ENCODE measurements at regions not wholly inside any gene's neighbourhood (a gene's known extent, or its start where the extent isn't known, plus 50 kb on each side); places are given as distances from the start of the nearest gene placed in this dataset.

DNA sequence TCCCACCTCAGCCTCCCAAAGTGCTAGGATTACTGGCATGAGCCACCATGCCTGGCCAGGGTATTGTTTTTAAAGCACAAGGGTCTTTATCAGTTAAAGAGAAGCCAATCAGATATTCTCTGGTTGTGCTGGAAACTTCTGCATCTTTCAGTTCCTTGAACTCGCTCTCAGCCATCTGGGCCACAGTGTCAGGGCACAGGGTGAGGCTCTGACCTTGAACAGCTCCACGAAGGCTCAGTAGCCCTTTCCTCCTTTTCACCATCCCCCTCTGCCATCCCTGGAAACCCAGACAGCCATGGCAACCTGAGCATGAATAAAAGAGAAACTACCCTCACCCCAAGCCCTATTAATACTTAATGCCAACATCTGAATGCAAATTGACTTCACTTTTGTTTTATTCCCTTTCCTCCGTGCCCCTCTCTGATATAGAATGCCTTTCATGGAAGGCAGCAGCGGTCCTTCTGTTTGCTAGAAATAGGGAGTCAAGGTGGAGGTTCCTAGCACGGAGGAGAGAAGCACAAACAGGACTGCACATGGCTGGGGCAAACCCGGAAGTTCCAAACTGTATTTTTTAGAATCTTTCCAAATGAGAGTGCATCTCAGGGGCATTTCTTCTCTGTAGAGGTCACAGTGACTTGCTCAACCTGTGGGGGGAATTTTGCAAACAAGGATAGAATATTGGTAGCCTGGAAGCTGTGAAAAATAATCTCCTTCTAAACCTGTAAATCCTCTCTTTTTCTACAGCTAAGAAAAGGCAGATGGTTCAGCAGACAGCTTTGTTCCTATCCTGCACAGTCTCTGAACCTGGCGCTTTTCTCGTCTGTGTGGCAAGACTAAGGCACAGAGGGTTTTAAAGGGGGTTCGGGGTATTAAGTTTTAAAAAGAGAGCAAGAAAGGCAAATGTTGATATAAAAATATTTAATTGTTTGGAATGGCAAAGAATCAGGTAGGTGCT, 176.4 kb upstream of the RREB1 start:
- ChIA-PET CTCF (interaction anchor here (0.6 kb wide), 1 partner anchor 206 kb away, joined by 3 read pairs; no protein-coding TSS in a partner anchor), POLR2A (no interaction called here)
- TF ChIP-seq, protein P1, sequence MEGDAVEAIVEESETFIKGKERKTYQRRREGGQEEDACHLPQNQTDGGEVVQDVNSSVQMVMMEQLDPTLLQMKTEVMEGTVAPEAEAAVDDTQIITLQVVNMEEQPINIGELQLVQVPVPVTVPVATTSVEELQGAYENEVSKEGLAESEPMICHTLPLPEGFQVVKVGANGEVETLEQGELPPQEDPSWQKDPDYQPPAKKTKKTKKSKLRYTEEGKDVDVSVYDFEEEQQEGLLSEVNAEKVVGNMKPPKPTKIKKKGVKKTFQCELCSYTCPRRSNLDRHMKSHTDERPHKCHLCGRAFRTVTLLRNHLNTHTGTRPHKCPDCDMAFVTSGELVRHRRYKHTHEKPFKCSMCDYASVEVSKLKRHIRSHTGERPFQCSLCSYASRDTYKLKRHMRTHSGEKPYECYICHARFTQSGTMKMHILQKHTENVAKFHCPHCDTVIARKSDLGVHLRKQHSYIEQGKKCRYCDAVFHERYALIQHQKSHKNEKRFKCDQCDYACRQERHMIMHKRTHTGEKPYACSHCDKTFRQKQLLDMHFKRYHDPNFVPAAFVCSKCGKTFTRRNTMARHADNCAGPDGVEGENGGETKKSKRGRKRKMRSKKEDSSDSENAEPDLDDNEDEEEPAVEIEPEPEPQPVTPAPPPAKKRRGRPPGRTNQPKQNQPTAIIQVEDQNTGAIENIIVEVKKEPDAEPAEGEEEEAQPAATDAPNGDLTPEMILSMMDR (IDR thresholded peaks at IDR 0.05; ENCODE audit: low read depth, low read length): no peak

DNA sequence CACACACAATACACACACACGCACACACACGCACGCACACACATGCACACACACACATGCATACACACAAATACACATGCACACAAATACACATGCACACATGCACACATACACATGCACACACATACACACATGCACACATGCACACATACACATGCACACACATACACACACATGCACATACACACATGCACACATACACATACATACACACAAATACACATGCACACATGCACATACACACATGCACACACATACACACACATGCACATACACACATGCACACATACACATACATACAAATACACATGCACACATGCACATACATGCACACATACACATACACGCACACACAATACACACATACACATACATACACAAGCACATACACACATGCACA, 175.4 kb upstream of the RREB1 start:
- ChIA-PET POLR2A (no interaction called here), CTCF (no interaction called here)
- H3K27me3 ChIP-seq (ENCODE audit: control insufficient read depth, insufficient read depth, low read length): no peaks in the 10 kb centered on the region
- H3K9me3 ChIP-seq (ENCODE audit: control insufficient read depth, insufficient read depth, low read length): no peaks in the 10 kb centered on the region
- TF ChIP-seq, protein P1 (IDR thresholded peaks at IDR 0.05; ENCODE audit: low read depth, low read length): no peak
- no peak overlapping the region for H3K4me3 ChIP-seq (ENCODE audit: low read depth, low read length)
- DNase-seq (ENCODE audit: low read depth, low spot score): no peak
- no peak overlapping the region for H3K27ac ChIP-seq (ENCODE audit: low read depth, low read length)

More for the DNA sequence above, 176.4 kb upstream of the RREB1 start:
- H3K27ac ChIP-seq (ENCODE audit: low read depth, low read length): no peak overlapping the region
- no peak for DNase-seq (ENCODE audit: low read depth, low spot score)
- H3K9me3 ChIP-seq (ENCODE audit: control insufficient read depth, insufficient read depth, low read length): no peaks in the 10 kb centered on the region
- H3K4me3 ChIP-seq (ENCODE audit: low read depth, low read length): no peak overlapping the region
- no peaks in the 10 kb centered on the region for H3K27me3 ChIP-seq (ENCODE audit: control insufficient read depth, insufficient read depth, low read length)

DNA sequence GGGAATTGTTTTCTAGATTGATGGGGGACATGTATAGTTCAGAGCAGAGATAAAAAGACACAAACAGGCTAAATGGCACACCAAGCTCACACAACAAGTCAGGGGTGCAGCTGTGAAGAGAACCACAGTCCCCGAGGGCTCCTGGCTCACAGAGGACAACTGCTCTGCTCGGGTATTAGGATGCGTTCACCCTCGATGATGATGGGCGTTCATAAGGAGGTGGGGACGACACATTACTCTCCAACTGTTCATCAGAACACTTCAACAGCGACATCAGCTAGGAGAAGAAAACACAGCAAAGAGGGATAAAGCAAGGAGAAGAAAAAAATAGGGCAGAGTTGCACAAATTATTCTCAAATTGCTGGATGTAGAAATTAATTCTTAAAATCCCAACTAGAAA, 174.8 kb upstream of the RREB1 start:
- POLR2A ChIA-PET: no interaction called here

DNA sequence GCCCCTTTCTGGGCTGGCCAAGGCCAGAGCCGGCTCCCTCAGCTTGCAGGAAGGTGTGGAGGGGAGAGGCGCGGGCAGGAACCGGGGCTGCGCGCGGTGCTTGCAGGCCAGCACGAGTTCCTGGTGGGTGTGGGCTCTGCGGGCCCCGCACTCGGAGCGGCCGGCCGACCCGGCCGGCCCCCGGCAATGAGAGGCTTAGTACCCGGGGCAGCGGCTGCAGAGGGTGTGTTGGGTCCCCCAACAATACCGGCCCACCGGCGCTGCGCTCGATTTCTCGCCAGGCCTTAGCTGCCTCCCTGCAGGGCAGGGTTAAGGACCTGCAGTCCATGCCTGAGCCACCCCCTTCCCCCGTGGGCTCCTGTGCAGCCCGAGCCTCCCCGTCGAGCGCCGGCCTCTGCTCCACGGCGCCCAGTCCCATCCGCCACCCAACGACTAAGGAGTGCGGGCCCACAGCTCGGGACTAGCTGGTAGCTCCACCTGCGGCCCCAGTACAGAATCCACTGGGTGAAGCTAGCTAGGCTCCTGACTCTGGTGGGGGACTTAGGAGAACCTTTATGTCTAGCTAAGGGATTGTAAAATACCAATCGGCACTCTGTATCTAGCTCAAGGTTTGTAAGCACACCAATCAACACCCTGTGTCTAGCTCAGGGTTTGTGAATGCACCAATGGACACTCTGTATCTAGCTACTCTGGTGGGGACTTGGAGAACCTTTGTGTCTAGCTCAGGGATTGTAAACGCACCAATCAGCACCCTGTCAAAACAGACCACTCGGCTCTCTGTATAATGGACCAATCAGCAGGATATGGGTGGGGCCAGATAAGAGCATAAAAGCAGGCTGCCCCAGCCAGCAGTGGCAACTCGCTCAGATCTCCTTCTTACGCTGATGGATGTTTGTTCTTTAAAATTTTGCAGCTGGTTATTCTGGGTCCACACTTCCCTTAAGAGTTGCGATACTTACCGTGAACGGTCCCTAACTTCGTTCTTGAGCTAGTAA, 167.4 kb upstream of the RREB1 start:
- POLR2A ChIA-PET: no interaction called here

More for the DNA sequence above, 174.8 kb upstream of the RREB1 start:
- no peak for DNase-seq (ENCODE audit: low read depth, low spot score)
- H3K4me3 ChIP-seq (ENCODE audit: low read depth, low read length): no peak overlapping the region
- CTCF ChIA-PET: no interaction called here
- TF ChIP-seq, protein P1 (IDR thresholded peaks at IDR 0.05; ENCODE audit: low read depth, low read length): no peak
- H3K9me3 ChIP-seq (ENCODE audit: control insufficient read depth, insufficient read depth, low read length): no peaks in the 10 kb centered on the region
- H3K27ac ChIP-seq (ENCODE audit: low read depth, low read length): no peak overlapping the region
- H3K27me3 ChIP-seq (ENCODE audit: control insufficient read depth, insufficient read depth, low read length): no peaks in the 10 kb centered on the region

More for the DNA sequence above, 167.4 kb upstream of the RREB1 start:
- no peak for DNase-seq (ENCODE audit: low read depth, low spot score)
- CTCF ChIA-PET: no interaction called here
- TF ChIP-seq, protein P1 (IDR thresholded peaks at IDR 0.05; ENCODE audit: low read depth, low read length): no peak
- Histone ChIP-seq H3K9me3 (ENCODE audit: control insufficient read depth, insufficient read depth, low read length) (peaks cover 3% of the 10 kb centered on the region; the same call in 1 of the 2 replicates), H3K27ac (ENCODE audit: low read depth, low read length) (no peak overlapping the region), H3K4me3 (ENCODE audit: low read depth, low read length) (no peak overlapping the region), H3K27me3 (ENCODE audit: control insufficient read depth, insufficient read depth, low read length) (peaks cover 2% of the 10 kb centered on the region)
